HUES48 (cell line): ENCODE measurements at regions not wholly inside any gene's neighbourhood (a gene's known extent, or its start where the extent isn't known, plus 50 kb on each side); places are given as distances from the start of the nearest gene placed in this dataset.

Experiments
- H3K27ac ChIP-seq: one replicate; pipeline ENCODE4 v1.7.0; 2013; ENCODE audit warnings: low read depth, low read length, inconsistent platforms
- H3K27me3 ChIP-seq: 2 replicates; pipeline ENCODE4 v1.6.1; 2013; ENCODE audit warnings: mild to moderate bottlenecking, low read length; ENCODE audit not compliant: control insufficient read depth, insufficient read depth
- H3K36me3 ChIP-seq: 2 replicates; pipeline ENCODE4 v1.6.1; 2013; ENCODE audit warnings: low read length; ENCODE audit not compliant: control insufficient read depth, insufficient read depth
- H3K4me1 ChIP-seq: 2 replicates; pipeline ENCODE4 v1.6.1; 2013; ENCODE audit warnings: mild to moderate bottlenecking, low read length; ENCODE audit not compliant: control insufficient read depth, insufficient read depth
- H3K4me3 ChIP-seq: 2 replicates; pipeline ENCODE4 v1.5.1; 2013; ENCODE audit warnings: mild to moderate bottlenecking, low read depth, low read length
- H3K9ac ChIP-seq: 2 replicates; pipeline ENCODE4 v1.6.1; 2013; ENCODE audit warnings: mild to moderate bottlenecking, low read depth, low read length, moderate library complexity
- H3K9me3 ChIP-seq: 2 replicates; pipeline ENCODE4 v1.6.1; 2013; ENCODE audit warnings: low read length; ENCODE audit not compliant: control insufficient read depth, insufficient read depth

DNA sequence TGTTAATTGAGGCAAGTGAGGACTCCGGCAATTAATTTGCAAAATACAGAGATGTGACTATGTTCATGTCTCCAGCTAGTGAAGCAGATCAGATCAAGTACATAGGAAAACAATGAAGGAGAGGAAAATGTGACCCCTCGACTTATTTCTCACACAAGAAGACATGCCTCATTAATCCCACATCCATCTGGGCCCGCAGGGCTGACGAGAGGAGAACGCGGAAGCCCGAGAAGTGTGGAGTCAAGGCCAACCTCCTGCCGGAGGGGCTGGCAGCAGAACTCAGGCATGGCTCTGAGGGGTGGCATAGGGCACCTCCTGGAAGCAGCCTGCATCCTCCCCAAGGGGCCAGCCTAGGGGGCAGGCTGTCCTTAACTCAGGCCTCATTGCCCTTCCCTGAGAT is 54.4 kb downstream of the ZNF503 start:
- Histone ChIP-seq H3K4me1 (0 out of 2 replicates have a peak, but pooled peaks cover 2% of the 10 kb centered on the region), H3K27ac (no peak overlapping the region), H3K9me3 (no peaks in the 10 kb centered on the region), H3K9ac (no peak overlapping the region), H3K4me3 (no peak overlapping the region), H3K27me3 (no peaks in the 10 kb centered on the region), H3K36me3 (no peaks in the 10 kb centered on the region)

DNA sequence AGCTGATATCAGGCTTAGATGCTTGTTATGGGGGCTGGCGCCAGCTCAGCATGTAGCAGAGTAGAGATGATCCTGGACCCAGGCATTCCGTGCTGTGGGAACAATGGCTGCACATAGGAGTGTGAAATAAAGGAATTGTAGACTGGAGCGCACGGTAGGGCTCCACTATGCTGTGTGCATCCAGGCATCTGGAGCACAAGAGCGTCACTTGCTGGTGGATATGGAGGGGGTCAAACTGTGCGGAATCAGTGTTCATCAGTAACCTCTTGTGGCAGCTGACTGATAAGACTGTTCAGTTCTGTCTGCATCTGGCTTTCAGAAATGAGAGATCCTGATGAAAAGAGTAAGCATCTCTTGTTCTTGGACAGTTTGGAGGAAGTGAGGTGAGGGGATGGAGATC is 55.8 kb downstream of the ZNF503 start:
- Histone ChIP-seq H3K27ac (no peak overlapping the region), H3K4me3 (no peak overlapping the region), H3K4me1 (0 out of 2 replicates have a peak, but pooled peaks cover 3% of the 10 kb centered on the region), H3K9me3 (no peaks in the 10 kb centered on the region), H3K9ac (no peak overlapping the region), H3K27me3 (no peaks in the 10 kb centered on the region), H3K36me3 (no peaks in the 10 kb centered on the region)

DNA sequence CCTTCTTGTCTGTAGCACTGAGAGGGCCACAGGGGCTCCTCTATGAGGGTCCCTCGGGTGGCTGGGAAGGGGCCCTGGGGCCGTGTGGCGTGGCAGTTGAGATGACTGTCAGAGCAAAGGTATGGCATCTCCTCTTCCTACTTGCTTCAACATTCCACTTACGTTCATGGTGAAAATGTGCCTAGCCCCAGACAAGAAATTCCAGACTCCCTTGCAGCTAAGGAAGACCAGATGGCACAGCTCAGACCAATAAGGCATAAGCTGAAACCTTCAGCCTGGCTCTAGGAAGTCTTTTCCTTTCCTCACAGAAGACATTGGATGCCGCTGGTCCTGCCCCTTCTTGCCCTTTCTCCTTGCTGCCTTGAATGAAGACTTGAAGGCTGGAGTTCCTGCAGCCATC is 57.4 kb downstream of the ZNF503 start:
- Histone ChIP-seq H3K4me3 (no peak overlapping the region), H3K9ac (no peak overlapping the region), H3K9me3 (no peaks in the 10 kb centered on the region), H3K27ac (no peak overlapping the region), H3K27me3 (no peaks in the 10 kb centered on the region), H3K4me1 (0 out of 2 replicates have a peak, but pooled peaks cover 3% of the 10 kb centered on the region), H3K36me3 (no peaks in the 10 kb centered on the region)

DNA sequence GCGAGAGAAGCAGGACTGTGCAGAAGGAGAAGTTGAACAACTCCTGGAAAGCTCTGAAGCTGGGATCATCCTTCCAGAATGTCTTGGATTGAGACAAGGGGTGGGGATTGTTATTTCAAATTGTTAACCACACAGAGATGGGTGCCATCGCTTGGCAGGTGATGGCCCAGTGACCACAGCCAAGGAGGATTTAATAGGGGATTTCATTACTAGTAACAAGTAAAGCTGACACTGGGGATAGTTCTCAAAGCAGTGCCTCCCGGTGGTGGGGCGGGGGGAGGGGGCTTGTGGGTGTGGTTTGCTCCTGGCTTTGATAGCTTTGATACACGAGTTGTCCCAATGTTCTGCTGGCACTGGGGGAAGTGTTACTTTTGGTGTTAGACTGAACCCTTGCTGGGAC is 59.2 kb downstream of the ZNF503 start:
- 0 out of 2 replicates have a peak, but pooled peaks cover 3% of the 10 kb centered on the region for H3K4me1 ChIP-seq

DNA sequence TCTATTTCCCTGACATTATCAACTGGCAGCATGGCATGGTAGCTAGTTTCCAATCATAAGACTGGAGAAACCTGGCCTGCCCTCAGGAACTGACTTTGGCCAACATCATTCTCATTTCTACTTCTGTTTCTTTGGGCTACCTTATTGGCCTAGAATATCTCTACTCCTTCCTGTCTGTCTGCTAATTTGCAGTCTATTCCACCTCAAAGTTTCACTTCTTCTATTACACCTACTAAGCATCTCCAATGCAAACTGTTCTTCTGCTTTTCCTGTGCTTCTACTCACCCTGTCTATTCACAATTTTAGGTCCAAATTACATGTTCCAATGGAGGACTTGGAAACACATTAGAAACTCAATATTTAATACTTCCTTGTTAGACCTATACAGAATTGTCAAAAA is 65.6 kb downstream of the ZNF503 start:
- Histone ChIP-seq H3K4me3 (no peak overlapping the region), H3K27ac (no peak overlapping the region), H3K4me1 (no peaks in the 10 kb centered on the region), H3K27me3 (no peaks in the 10 kb centered on the region), H3K9ac (no peak overlapping the region), H3K9me3 (peaks cover 13% of the 10 kb centered on the region), H3K36me3 (no peaks in the 10 kb centered on the region)

More for the DNA sequence above, 59.2 kb downstream of the ZNF503 start:
- H3K9me3 ChIP-seq = no peaks in the 10 kb centered on the region
- no peaks in the 10 kb centered on the region for H3K27me3 ChIP-seq
- H3K36me3 ChIP-seq = no peaks in the 10 kb centered on the region
- H3K27ac ChIP-seq = no peak overlapping the region
- no peak overlapping the region for H3K9ac ChIP-seq
- no peak overlapping the region for H3K4me3 ChIP-seq

DNA sequence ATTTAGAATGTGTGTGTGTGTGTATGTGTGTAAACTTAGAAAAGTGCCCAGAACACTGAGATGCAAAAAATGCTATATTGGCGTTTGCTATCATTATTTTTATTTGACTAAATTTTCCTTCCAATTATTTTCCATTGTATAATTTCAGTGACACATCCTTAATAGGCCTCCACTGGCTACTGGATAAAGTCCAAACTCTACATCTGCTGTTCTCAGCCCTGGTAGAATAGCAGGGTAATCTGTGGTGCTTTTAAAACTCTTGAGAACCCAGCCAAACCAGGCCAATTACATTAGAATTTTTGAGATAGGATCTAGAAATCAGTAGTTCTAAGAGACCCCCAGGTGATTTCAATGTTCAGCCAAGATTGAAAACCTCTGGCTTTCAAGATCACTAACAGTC is 66.4 kb downstream of the ZNF503 start:
- no peaks in the 10 kb centered on the region for H3K4me1 ChIP-seq

DNA sequence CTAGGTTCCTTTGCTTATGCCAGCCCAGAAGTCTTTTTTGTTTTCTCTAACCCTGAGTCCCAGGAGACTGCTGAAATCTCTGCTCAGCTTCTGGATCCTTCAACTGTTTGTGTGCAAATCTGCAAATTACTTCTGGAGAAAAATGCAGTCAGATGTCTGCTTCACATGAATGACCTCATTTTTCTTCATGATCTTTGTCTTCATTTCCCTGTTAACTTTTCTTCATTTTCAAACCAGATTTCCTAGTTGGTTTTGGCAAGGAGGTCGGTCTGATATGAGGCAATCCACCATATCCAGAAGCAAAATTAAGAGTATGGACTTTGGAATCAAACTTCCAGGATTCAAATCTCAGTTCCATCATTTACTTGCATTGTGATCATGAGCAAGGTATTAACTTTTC is 66.8 kb downstream of the ZNF503 start:
- H3K36me3 ChIP-seq = no peaks in the 10 kb centered on the region
- no peaks in the 10 kb centered on the region for H3K4me1 ChIP-seq
- H3K4me3 ChIP-seq = no peak overlapping the region

More for the DNA sequence above, 66.4 kb downstream of the ZNF503 start:
- no peak overlapping the region for H3K4me3 ChIP-seq
- no peak overlapping the region for H3K27ac ChIP-seq
- peaks cover 13% of the 10 kb centered on the region for H3K9me3 ChIP-seq
- H3K36me3 ChIP-seq = no peaks in the 10 kb centered on the region
- no peak overlapping the region for H3K9ac ChIP-seq
- H3K27me3 ChIP-seq = no peaks in the 10 kb centered on the region

DNA sequence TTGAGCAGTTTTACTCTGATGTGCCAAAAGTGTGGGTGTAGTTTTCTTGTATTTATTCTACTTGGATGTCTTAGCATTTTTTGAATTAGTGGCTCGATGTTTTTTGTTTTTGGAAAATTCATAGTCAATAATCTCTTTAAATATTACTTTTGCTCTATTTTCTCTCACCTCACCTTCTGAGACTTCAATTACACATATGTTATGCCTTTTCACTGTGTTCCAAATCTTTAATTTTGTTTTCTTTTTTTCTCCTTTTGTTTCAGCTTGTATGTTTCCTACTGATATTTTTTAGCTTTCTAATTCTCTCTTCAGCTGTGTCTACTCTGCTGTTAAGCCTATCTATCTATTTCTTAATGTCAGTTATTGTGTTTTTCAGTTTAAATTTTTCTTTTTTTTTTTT is 69.5 kb downstream of the ZNF503 start:
- Histone ChIP-seq H3K27me3 (no peaks in the 10 kb centered on the region), H3K27ac (no peak overlapping the region), H3K9ac (no peak overlapping the region), H3K9me3 (peaks cover 13% of the 10 kb centered on the region), H3K4me3 (no peak overlapping the region), H3K4me1 (no peaks in the 10 kb centered on the region), H3K36me3 (no peaks in the 10 kb centered on the region)

More for the DNA sequence above, 66.8 kb downstream of the ZNF503 start:
- Histone ChIP-seq H3K9me3 (peaks cover 13% of the 10 kb centered on the region), H3K27ac (no peak overlapping the region), H3K27me3 (no peaks in the 10 kb centered on the region), H3K9ac (no peak overlapping the region)

DNA sequence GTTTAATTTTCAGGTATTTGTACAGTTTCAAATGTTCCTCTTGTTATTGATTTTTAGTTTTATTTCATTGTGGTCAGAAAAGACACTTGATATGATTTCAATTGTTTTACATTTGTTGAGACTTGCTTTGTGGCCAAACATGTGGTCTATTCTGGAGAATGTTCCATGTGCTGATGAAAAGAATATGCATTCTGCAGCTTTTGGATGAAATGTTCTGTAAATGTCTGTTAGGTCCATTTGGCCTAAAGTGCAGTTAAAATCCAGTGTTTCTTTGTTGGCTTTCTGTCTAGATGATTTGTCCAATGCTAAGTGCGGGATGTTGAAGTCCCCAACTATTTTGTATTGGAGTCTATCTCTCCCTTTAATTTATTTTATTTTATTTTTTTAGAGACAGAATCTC is 70.5 kb downstream of the ZNF503 start:
- Histone ChIP-seq H3K27ac (no peak overlapping the region), H3K36me3 (no peaks in the 10 kb centered on the region), H3K4me1 (no peaks in the 10 kb centered on the region), H3K4me3 (no peak overlapping the region), H3K9me3 (peaks cover 13% of the 10 kb centered on the region), H3K9ac (no peak overlapping the region), H3K27me3 (no peaks in the 10 kb centered on the region)

DNA sequence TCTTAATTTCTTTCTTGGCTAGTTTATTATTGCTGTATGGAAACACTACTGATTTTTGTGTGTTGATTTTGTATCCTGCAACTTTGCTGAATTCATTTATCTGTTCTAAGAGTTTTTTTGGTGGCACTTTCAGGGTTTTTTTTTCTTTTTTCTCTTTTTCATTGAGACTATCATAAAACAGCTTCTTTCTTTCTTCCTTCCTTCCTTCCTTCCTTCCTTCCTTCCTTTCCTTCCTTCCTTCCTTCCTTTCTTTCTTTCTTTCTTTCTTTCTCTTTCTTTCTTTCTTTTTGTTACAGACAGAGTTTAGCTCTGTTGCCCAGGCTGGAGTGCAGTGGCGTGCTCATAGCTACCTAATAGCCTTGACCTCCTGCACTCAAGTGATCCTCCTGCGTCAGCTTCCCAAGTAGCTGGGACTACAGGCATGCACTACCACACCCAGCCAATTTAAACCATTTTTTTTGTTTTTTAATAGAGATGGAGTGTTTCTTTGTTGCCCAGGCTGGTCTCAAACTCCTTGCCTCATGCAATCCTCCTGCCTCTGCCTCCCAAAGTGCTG is 72.3 kb downstream of the ZNF503 start:
- Histone ChIP-seq H3K9me3 (peaks cover 6% of the 10 kb centered on the region; the same call in 1 of the 2 replicates), H3K9ac (no peak overlapping the region), H3K27ac (no peak overlapping the region), H3K4me3 (no peak overlapping the region), H3K27me3 (no peaks in the 10 kb centered on the region), H3K4me1 (no peaks in the 10 kb centered on the region), H3K36me3 (no peaks in the 10 kb centered on the region)

DNA sequence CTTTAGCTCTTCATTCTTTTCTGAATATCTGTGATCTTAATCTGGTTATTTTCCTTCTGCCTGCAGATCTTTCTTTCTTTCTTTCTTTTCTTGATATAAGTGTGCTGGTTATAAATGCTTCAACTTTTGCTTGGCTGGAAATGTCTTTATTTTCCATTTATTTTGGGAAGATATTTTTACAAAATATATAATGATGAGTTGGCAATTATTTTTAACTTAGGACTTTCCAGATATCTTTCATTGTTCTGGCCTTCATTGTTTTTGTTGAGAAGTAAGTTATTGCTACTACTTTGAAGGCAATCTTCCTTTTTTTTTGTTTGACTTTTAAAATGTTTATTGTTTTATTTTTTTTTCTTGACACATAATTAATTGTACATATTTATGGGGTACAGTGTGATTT is 75.3 kb downstream of the ZNF503 start:
- no peak overlapping the region for H3K4me3 ChIP-seq
- H3K9ac ChIP-seq = no peak overlapping the region
- H3K27me3 ChIP-seq = no peaks in the 10 kb centered on the region
- H3K36me3 ChIP-seq = no peaks in the 10 kb centered on the region
- no peaks in the 10 kb centered on the region for H3K4me1 ChIP-seq
- H3K9me3 ChIP-seq = no peaks in the 10 kb centered on the region
- H3K27ac ChIP-seq = no peak overlapping the region
